Hepatocyte (in vitro differentiated cells): ENCODE measurements at regions not wholly inside any gene's neighbourhood (a gene's known extent, or its start where the extent isn't known, plus 50 kb on each side); places are given as distances from the start of the nearest gene placed in this dataset.
"Not testable (repeated sequence)": the region's sequence is repeated elsewhere in the genome, so short reads cannot be mapped to it uniquely, and the experiment has no call there.

Source experiments
- DNase-seq: peaks from one replicate; pipeline ENCODE4 v3.0.0-alpha.2; 2016; ENCODE audit warnings: low spot score
- H2AFZ ChIP-seq: fragments of 200-600 bp; sonication (generic); 2 replicates; pipeline ENCODE4 v1.6.0; 2016; ENCODE audit warnings: antibody characterized with exemption, mild to moderate bottlenecking
- H3K27ac ChIP-seq: fragments of 200-600 bp; sonication (generic); 2 replicates; pipeline ENCODE4 v1.5.1; 2016; ENCODE audit warnings: mild to moderate bottlenecking
- H3K27me3 ChIP-seq: fragments of 200-600 bp; sonication (generic); 2 replicates; pipeline ENCODE4 v1.6.1; 2016
- H3K36me3 ChIP-seq: fragments of 200-600 bp; sonication (generic); replicated peaks from 2 replicates; pipeline ENCODE4 v1.5.1; 2016; ENCODE audit warnings: low read depth; ENCODE audit not compliant: insufficient read depth
- H3K4me1 ChIP-seq: fragments of 200-600 bp; sonication (generic); 2 replicates; pipeline ENCODE4 v1.5.1; 2016; ENCODE audit warnings: mild to moderate bottlenecking, moderate library complexity; ENCODE audit not compliant: insufficient read depth
- H3K4me2 ChIP-seq: fragments of 200-600 bp; sonication (generic); 2 replicates; pipeline ENCODE4 v1.6.0; 2016
- H3K4me3 ChIP-seq: fragments of 200-600 bp; sonication (generic); 2 replicates; pipeline ENCODE4 v1.5.1; 2016; ENCODE audit warnings: mild to moderate bottlenecking
- H3K79me2 ChIP-seq: fragments of 200-600 bp; sonication (generic); 2 replicates; pipeline ENCODE4 v1.6.0; 2017; ENCODE audit warnings: mild to moderate bottlenecking
- H3K9me2 ChIP-seq: fragments of 200-600 bp; sonication (generic); replicated peaks from 2 replicates; pipeline ENCODE4 v1.6.0; 2017; ENCODE audit warnings: mild to moderate bottlenecking; ENCODE audit not compliant: insufficient read depth
- H3K9me3 ChIP-seq: fragments of 200-600 bp; sonication (generic); 2 replicates; pipeline ENCODE4 v1.5.1; 2016; ENCODE audit warnings: low read depth, mild to moderate bottlenecking
- H4K20me1 ChIP-seq: fragments of 200-600 bp; sonication (generic); 2 replicates; pipeline ENCODE4 v1.6.0; 2016; ENCODE audit warnings: mild to moderate bottlenecking; ENCODE audit not compliant: insufficient read depth, poor library complexity, severe bottlenecking
- CTCF ChIP-seq: fragments of 200-600 bp; sonication (generic); IDR thresholded peaks from 2 replicates; pipeline ENCODE4 v1.5.1; 2016; ENCODE audit warnings: antibody characterized with exemption, mild to moderate bottlenecking; ENCODE audit not compliant: poor library complexity
- EZH2 ChIP-seq: fragments of 200-600 bp; sonication (generic); IDR thresholded peaks from 2 replicates; pipeline ENCODE4 v1.6.1; 2016; ENCODE audit warnings: antibody characterized with exemption, mild to moderate bottlenecking, borderline replicate concordance
- EZH2phosphoT487 ChIP-seq: fragments of 200-600 bp; sonication (generic); IDR thresholded peaks from one replicate; pipeline ENCODE4 v1.6.1; 2018; ENCODE audit warnings: antibody characterized with exemption, mild to moderate bottlenecking, low read depth, moderate library complexity; ENCODE audit not compliant: unreplicated experiment, severe bottlenecking
- WGBS: methylation state at CpG from one replicate; pipeline ENCODE4 v1.1.6; 2016; ENCODE audit warnings: low lambda C conversion rate; ENCODE audit errors: missing lambda C conversion rate; 5-methylcytosine and 5-hydroxymethylcytosine counted together

- WGBS, result 33% methylated on average over 1 of the region's 1 CpG
Observed at GRCh38 chr22:11302904-11303303, 4225.1 kb upstream of the OR11H1 start.

GRCh38 chr22:11305179-11305578 is 4222.8 kb upstream of the OR11H1 start:
- not testable (repeated sequence) for H3K4me1 ChIP-seq, H3K4me2 ChIP-seq, H3K27ac ChIP-seq, H3K79me2 ChIP-seq, H3K36me3 ChIP-seq, H3K9me2 ChIP-seq, H3K27me3 ChIP-seq, H4K20me1 ChIP-seq, H2AFZ ChIP-seq, H3K4me3 ChIP-seq, DNase-seq
- 69% methylated on average over 7 of the region's 7 CpGs for WGBS
- peaks cover 14% of the 10 kb centered on the region for H3K9me3 ChIP-seq

More at GRCh38 chr22:11302904-11303303, 4225.1 kb upstream of the OR11H1 start:
- H2AFZ ChIP-seq, H3K9me2 ChIP-seq, H3K4me1 ChIP-seq, DNase-seq, H3K4me2 ChIP-seq, H4K20me1 ChIP-seq, H3K4me3 ChIP-seq, H3K79me2 ChIP-seq, H3K36me3 ChIP-seq, H3K27ac ChIP-seq, H3K27me3 ChIP-seq: not testable (repeated sequence)
- peaks cover 16% of the 10 kb centered on the region for H3K9me3 ChIP-seq

GRCh38 chr22:11306933-11307518 is 4221.0 kb upstream of the OR11H1 start:
- not testable (repeated sequence) for H3K79me2 ChIP-seq, H2AFZ ChIP-seq, H3K27ac ChIP-seq, H3K4me1 ChIP-seq, H4K20me1 ChIP-seq, H3K4me3 ChIP-seq, H3K4me2 ChIP-seq, H3K9me2 ChIP-seq, DNase-seq, H3K27me3 ChIP-seq, H3K36me3 ChIP-seq
- WGBS, result 61% methylated on average over 6 of the region's 6 CpGs
- peaks cover 10% of the 10 kb centered on the region for H3K9me3 ChIP-seq

- WGBS, result 84% methylated on average over 16 of the region's 16 CpGs
- Histone ChIP-seq H3K27me3 (no peaks in the 10 kb centered on the region), H3K4me3 (no peak overlapping the region), H4K20me1 (no peaks in the 10 kb centered on the region), H3K9me2 (no peaks in the 10 kb centered on the region), H3K4me1 (no peaks in the 10 kb centered on the region), H3K79me2 (no peaks in the 10 kb centered on the region), H3K27ac (no peak overlapping the region), H3K9me3 (peaks cover 14% of the 10 kb centered on the region), H3K36me3 (no peaks in the 10 kb centered on the region), H3K4me2 (no peak overlapping the region), H2AFZ (no peak overlapping the region)
- no peak for TF ChIP-seq CTCF
- no peak for TF ChIP-seq EZH2
- TF ChIP-seq EZH2phosphoT487, result no peak
- no peak for DNase-seq
Observed at GRCh38 chr22:11307998-11308397, 4220.0 kb upstream of the OR11H1 start.

- not testable (repeated sequence) for H3K4me2 ChIP-seq, DNase-seq, H3K79me2 ChIP-seq, H3K36me3 ChIP-seq, H3K9me2 ChIP-seq, H3K4me1 ChIP-seq, H3K27ac ChIP-seq, H3K4me3 ChIP-seq, H3K27me3 ChIP-seq, H2AFZ ChIP-seq, H4K20me1 ChIP-seq
- peaks cover 14% of the 10 kb centered on the region for H3K9me3 ChIP-seq
- 60% methylated on average over 4 of the region's 4 CpGs for WGBS
Observed at GRCh38 chr22:11309777-11310176, 4218.2 kb upstream of the OR11H1 start.

- H3K9me2 ChIP-seq, H3K27me3 ChIP-seq, H3K4me2 ChIP-seq, H2AFZ ChIP-seq, H3K79me2 ChIP-seq, H4K20me1 ChIP-seq, H3K4me1 ChIP-seq, H3K27ac ChIP-seq, DNase-seq, H3K4me3 ChIP-seq, H3K36me3 ChIP-seq: not testable (repeated sequence)
- 38% methylated on average over 3 of the region's 3 CpGs for WGBS
- H3K9me3 ChIP-seq, result peaks cover 11% of the 10 kb centered on the region
Observed at GRCh38 chr22:11310647-11311046, 4217.3 kb upstream of the OR11H1 start.

- H3K27me3 ChIP-seq, H3K4me3 ChIP-seq, H4K20me1 ChIP-seq, H3K4me1 ChIP-seq, H3K9me3 ChIP-seq, H3K36me3 ChIP-seq, H3K4me2 ChIP-seq, H3K79me2 ChIP-seq, H3K27ac ChIP-seq, H2AFZ ChIP-seq, DNase-seq, H3K9me2 ChIP-seq: not testable (repeated sequence)
- 60% methylated on average over 7 of the region's 7 CpGs for WGBS
Observed at GRCh38 chr22:11312640-11313039, 4215.4 kb upstream of the OR11H1 start.

GRCh38 chr22:11313040-11313759 is 4214.8 kb upstream of the OR11H1 start:
- H3K9me2 ChIP-seq, H3K79me2 ChIP-seq, DNase-seq, H3K27ac ChIP-seq, H2AFZ ChIP-seq, H3K4me3 ChIP-seq, H3K9me3 ChIP-seq, H3K27me3 ChIP-seq, H3K4me2 ChIP-seq, H3K4me1 ChIP-seq, H3K36me3 ChIP-seq, H4K20me1 ChIP-seq: not testable (repeated sequence)
- 40% methylated on average over 5 of the region's 5 CpGs for WGBS
